ENCODE measurements at regions not wholly inside any gene's neighbourhood (a gene's known extent, or its start where the extent isn't known, plus 50 kb on each side); places are given as distances from the start of the nearest gene placed in this dataset.

DNA sequence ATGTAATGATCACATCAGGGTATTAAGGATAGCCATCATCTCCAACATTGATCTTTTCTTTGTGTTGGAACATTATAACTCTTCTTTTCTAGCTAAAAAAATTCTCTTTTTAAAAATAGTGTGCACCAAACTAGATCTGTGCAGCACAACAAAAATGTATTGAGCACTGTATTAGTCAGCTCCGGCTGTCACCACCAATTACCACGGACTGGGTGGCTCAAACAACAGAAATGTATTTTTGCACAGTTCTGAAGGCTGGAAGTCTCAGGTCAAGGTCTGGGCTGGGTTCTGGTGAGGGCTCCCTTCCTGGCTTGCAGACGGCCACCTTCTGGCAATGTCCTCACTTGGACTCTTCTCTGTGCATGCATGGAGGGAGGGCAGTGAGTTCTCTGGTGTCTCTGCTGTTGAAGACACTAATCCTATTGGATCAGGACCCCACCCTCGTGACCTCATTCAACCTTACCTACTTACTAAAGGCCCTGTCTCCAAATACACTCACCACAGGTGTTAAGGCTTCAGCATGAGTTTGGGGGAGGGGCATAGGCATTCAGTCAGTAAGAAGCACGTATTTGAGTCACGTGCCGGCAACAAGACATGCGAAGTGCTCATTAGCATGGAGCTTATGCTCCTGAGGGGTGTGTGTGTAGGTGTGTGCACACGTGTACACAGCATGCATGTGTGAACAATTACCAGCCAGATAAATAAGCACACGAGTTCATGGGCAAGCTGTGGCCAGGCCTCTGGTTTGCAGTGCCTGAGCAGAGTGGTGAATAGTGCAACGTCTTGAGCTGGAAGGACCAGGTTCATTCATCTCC is 89.4 kb upstream of the SH3PXD2B start:
- peaks cover 0 to 3% of the 10 kb centered on the region in 2 experiments; a peak in 2 of 4 replicates for H3K27me3 ChIP-seq (replicated peaks in 1 of 2; ENCODE audit: control insufficient read depth in 2 of 2, insufficient read depth in 2 of 2, low read length in 1 of 2)
- 8% methylated on average over 11 of the region's 11 CpGs for WGBS (ENCODE audit: insufficient coverage, insufficient replicate concordance, low lambda C conversion rate, missing lambda C conversion rate)
- no peaks in the 10 kb centered on the region for H3K9me3 ChIP-seq (replicated peaks; ENCODE audit: control insufficient read depth, insufficient read depth, low read length)
- H3K4me2 ChIP-seq (ENCODE audit: control insufficient read depth, insufficient read depth) = no peak overlapping the region
- H3K79me2 ChIP-seq (ENCODE audit: control insufficient read depth, insufficient read depth, low read length) = no peaks in the 10 kb centered on the region
- DNase-seq (ENCODE audit: low read depth, low spot score) = no peak
- RAD21 ChIA-PET (ENCODE audit: unreplicated experiment) = no interaction called here
- intact Hi-C loops (cut with micrococcal nuclease; ENCODE audit: unreplicated experiment) = no loop called here
- H3K9ac ChIP-seq (ENCODE audit: control insufficient read depth, insufficient read depth, low read length) = no peak overlapping the region
- FAIRE-seq = no peak
- no peak for ATAC-seq
- no peak overlapping the region for H3K4me3 ChIP-seq
- no peak overlapping the region for H2AFZ ChIP-seq (ENCODE audit: control insufficient read depth, low read depth, low read length)
- H3K27ac ChIP-seq (ENCODE audit: control insufficient read depth, insufficient read depth) = no peak overlapping the region
- H3K36me3 ChIP-seq (ENCODE audit: control insufficient read depth in 2 of 2, insufficient read depth in 2 of 2, low read length in 1 of 2) = no peaks in the 10 kb centered on the region
- POLR2A ChIA-PET = no interaction called here
- in situ Hi-C loops (cut with MboI) = no loop called here
- no peaks in the 10 kb centered on the region for H3K4me1 ChIP-seq (ENCODE audit: control insufficient read depth, insufficient read depth, low read length)
- SMC1A ChIA-PET (ENCODE audit: uncharacterized antibody, unreplicated experiment) = no interaction called here
- CTCF ChIA-PET = interaction anchor here (0.7 kb wide), 1 partner anchor 153 kb away, joined by 3 read pairs; no protein-coding TSS in a partner anchor
- BruUV-seq (replicated peaks) = no TSS peak
- H4K20me1 ChIP-seq (ENCODE audit: control insufficient read depth, insufficient read depth) = no peaks in the 10 kb centered on the region
- no peak for TF ChIP-seq CUX1 (IDR thresholded peaks at IDR 0.05; ENCODE audit: insufficient replicate concordance, low read depth, low read length)
- TF ChIP-seq RB1 (IDR thresholded peaks at IDR 0.05; ENCODE audit: borderline replicate concordance) = no peak
- no peak for TF ChIP-seq ZZZ3 (IDR thresholded peaks at IDR 0.05; ENCODE audit: control insufficient read depth, insufficient read length, low read depth)
- TF ChIP-seq FOXK2 (IDR thresholded peaks at IDR 0.05) = no peak
- no peak for TF ChIP-seq TCF12 (IDR thresholded peaks at IDR 0.05; ENCODE audit: low read depth, low read length)
- no peak for TF ChIP-seq STAT1 (conservative IDR thresholded peaks at IDR 0.05)
- no peak for TF ChIP-seq NR2F1 (conservative IDR thresholded peaks at IDR 0.05)
- TF ChIP-seq GABPA (IDR thresholded peaks at IDR 0.05; ENCODE audit: low read depth) = no peak
- no peak for TF ChIP-seq MLLT1 (IDR thresholded peaks at IDR 0.05)
- TF ChIP-seq, protein P1, sequence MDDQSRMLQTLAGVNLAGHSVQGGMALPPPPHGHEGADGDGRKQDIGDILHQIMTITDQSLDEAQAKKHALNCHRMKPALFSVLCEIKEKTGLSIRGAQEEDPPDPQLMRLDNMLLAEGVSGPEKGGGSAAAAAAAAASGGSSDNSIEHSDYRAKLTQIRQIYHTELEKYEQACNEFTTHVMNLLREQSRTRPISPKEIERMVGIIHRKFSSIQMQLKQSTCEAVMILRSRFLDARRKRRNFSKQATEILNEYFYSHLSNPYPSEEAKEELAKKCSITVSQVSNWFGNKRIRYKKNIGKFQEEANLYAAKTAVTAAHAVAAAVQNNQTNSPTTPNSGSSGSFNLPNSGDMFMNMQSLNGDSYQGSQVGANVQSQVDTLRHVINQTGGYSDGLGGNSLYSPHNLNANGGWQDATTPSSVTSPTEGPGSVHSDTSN (IDR thresholded peaks at IDR 0.05; ENCODE audit: insufficient replicate concordance, low read depth, low read length) = no peak
- no peak for TF ChIP-seq LARP7 (IDR thresholded peaks at IDR 0.05)
- TF ChIP-seq KAT2A (conservative IDR thresholded peaks at IDR 0.05; ENCODE audit: control insufficient read depth, low read depth, low read length) = no peak
- TF ChIP-seq ZBED1 (IDR thresholded peaks at IDR 0.05; ENCODE audit: borderline replicate concordance) = no peak
- TF ChIP-seq EP300 (IDR thresholded peaks at IDR 0.05; ENCODE audit: borderline replicate concordance in 1 of 2, control insufficient read depth in 1 of 2, low read depth in 2 of 2, low read length in 2 of 2) = no peak
- no peak for TF ChIP-seq POLR2A (IDR thresholded peaks at IDR 0.05; ENCODE audit: low read depth, low read length)
- no peak for TF ChIP-seq IKZF2 (IDR thresholded peaks at IDR 0.05)

Data from GM12878 (cell line).